ENCODE measurements at regions not wholly inside any gene's neighbourhood (a gene's known extent, or its start where the extent isn't known, plus 50 kb on each side); places are given as distances from the start of the nearest gene placed in this dataset.

DNA sequence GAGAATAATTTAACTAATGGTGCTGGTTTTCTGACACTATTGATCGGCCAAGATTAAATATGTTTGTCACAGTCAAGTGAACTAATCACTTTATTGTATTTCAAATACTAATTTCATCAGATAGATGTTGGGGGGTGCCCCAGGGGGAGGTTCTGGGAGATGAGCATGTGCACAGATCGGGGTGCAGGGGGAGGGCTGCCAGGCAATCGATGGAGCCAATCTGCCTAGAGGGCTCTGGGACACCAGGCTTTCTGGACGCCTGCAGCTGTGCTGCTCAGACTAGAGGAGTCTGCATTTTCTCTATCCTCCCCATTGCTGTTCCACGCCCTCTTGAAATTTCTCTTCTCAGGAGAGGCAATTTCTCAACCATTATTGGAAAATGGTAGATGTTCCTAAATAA lies 100.0 kb upstream of the ALDH1B1 start:
- TF ChIP-seq POLR2A (IDR thresholded peaks at IDR 0.05; ENCODE audit: low read depth, low read length): no peak
- no peak for TF ChIP-seq POLR2AphosphoS5 (IDR thresholded peaks at IDR 0.05; ENCODE audit: low read depth, low read length)
- TF ChIP-seq TAF1 (IDR thresholded peaks at IDR 0.05; ENCODE audit: borderline replicate concordance, low read depth, low read length): no peak
